CD4-positive, CD25-positive, alpha-beta regulatory T cell (primary cell): ENCODE measurements at regions not wholly inside any gene's neighbourhood (a gene's known extent, or its start where the extent isn't known, plus 50 kb on each side); places are given as distances from the start of the nearest gene placed in this dataset.

ENCODE experiments used
- ATAC-seq, 2 donors: fragments of 150-1000 bp; cut with Tn5 transposase; one replicate each; pipeline ENCODE4 v1.10.0; 2021; ENCODE audit warnings: low read depth in 2 of 2, moderate number of reproducible peaks in 2 of 2, moderate library complexity in 1 of 2
- DNase-seq, 3 donors: peaks; one replicate each; pipeline versions ENCODE4 v3.0.0 to v3.0.0-alpha.2; 2012 to 2022; ENCODE audit warnings: mixed read lengths in 1 of 3
- H3K27ac ChIP-seq: one replicate; pipeline ENCODE4 v1.7.0; 2013; ENCODE audit warnings: mild to moderate bottlenecking, low read length; ENCODE audit not compliant: insufficient read depth, poor library complexity, severe bottlenecking
- H3K27me3 ChIP-seq: one replicate; pipeline ENCODE4 v1.7.0; 2013; ENCODE audit warnings: low read length; ENCODE audit not compliant: control insufficient read depth, insufficient read depth
- H3K36me3 ChIP-seq: one replicate; pipeline ENCODE4 v1.7.0; 2013; ENCODE audit warnings: mild to moderate bottlenecking, low read length, moderate library complexity; ENCODE audit not compliant: control insufficient read depth, insufficient read depth
- H3K4me1 ChIP-seq: 2 replicates; pipeline ENCODE4 v1.7.0; 2013; ENCODE audit warnings: mild to moderate bottlenecking, low read length; ENCODE audit not compliant: insufficient read depth, control insufficient read depth, poor library complexity, severe bottlenecking
- H3K4me3 ChIP-seq: one replicate; pipeline ENCODE4 v1.7.0; 2013; ENCODE audit warnings: low read depth, mild to moderate bottlenecking, low read length, moderate library complexity
- H3K9me3 ChIP-seq, 2 experiments: 1 replicate in 1 of 2; 2 replicates in 1 of 2; pipeline ENCODE4 v1.7.0; 2013; ENCODE audit warnings: low read length in 2 of 2, mild to moderate bottlenecking in 1 of 2, moderate library complexity in 1 of 2; ENCODE audit not compliant: control insufficient read depth in 2 of 2
- H3K27ac Mint-ChIP-seq, 3 donors: one replicate each; pipeline ENCODE4 v1.8.0; 2020 to 2022; ENCODE audit warnings: mild to moderate bottlenecking in 3 of 3, mixed read lengths in 3 of 3, moderate library complexity in 2 of 3
- H3K27me3 Mint-ChIP-seq: one replicate; pipeline ENCODE4 v1.8.0; 2022; ENCODE audit warnings: mild to moderate bottlenecking, mixed read lengths
- H3K36me3 Mint-ChIP-seq: one replicate; pipeline ENCODE4 v1.8.0; 2020; ENCODE audit warnings: mixed read lengths
- H3K4me1 Mint-ChIP-seq, 4 donors: one replicate each; pipeline ENCODE4 v1.8.0; 2020 to 2022; ENCODE audit warnings: mixed read lengths in 4 of 4, mild to moderate bottlenecking in 1 of 4
- H3K4me3 Mint-ChIP-seq, 4 donors: one replicate each; pipeline ENCODE4 v1.8.0; 2020 to 2022; ENCODE audit warnings: mild to moderate bottlenecking in 4 of 4, mixed read lengths in 4 of 4, moderate library complexity in 3 of 4
- H3K9me3 Mint-ChIP-seq, 7 donors: one replicate each; pipeline ENCODE4 v1.8.0; 2020 to 2022; ENCODE audit warnings: mixed read lengths in 7 of 7, mild to moderate bottlenecking in 3 of 7, moderate library complexity in 2 of 7

DNA sequence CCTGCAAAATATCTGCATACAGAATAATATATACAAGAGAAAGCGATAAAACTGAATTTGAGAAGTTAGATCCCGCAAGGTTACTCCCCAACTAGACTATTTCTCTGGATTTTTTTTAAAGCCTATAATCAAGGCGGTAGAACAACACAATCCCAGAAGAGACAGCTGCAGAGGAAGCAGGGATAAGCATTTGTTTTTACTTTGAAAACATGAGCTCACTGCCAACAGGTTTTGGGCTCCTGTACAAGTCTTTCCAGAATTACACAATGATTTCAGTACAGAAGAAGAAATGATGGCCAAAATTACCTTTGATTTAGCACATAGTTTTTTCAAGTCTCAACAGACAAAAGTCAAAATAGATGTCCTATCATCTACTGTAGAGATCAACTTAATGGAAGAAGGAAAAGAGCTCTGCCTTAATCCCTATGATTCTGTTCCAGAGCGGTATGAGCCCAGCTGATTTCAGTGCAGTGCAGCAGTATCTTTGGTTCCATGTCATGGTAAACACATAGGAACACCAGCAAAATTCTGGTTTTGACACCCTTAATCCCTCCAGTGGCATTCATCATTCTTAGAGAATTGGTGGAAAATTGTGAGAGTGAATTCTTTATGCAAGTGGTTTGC, 304.3 kb downstream of the HDGFL1 start:
- DNase-seq: no peak
- peaks cover 4 to 19% (median 6%) of the 10 kb centered on the region in 7 donors for H3K9me3 Mint-ChIP-seq
- H3K4me1 ChIP-seq: no peaks in the 10 kb centered on the region
- no peaks in the 10 kb centered on the region for H3K36me3 ChIP-seq
- no peak overlapping the region for H3K27ac Mint-ChIP-seq
- H3K36me3 Mint-ChIP-seq: no peaks in the 10 kb centered on the region
- no peaks in the 10 kb centered on the region for H3K27me3 ChIP-seq
- no peaks in the 10 kb centered on the region for H3K4me1 Mint-ChIP-seq
- no peaks in the 10 kb centered on the region for H3K27me3 Mint-ChIP-seq
- peaks cover 0 to 2% of the 10 kb centered on the region in 2 experiments for H3K9me3 ChIP-seq
- no peak overlapping the region for H3K4me3 ChIP-seq
- ATAC-seq: no peak
- no peak overlapping the region for H3K27ac ChIP-seq
- no peak overlapping the region for H3K4me3 Mint-ChIP-seq

DNA sequence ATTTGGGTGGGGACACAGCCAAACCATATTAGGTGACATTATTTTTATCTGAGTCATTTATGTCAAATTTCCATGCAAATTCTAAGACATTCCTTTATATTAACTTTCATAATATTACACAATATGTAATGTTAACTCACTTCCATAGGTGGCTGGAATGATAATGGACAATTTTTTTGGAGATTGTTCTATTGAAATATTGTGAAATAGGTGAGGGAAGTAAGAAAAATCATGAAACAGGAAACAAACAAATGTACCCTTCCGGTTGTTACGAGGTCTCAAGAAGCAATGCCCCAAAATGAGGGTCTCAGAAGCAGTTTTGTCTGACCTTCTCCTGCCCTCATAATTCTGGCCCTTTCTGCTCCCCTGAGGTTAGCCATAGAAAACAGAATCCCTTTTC, 306.5 kb downstream of the HDGFL1 start:
- Mint-ChIP-seq H3K4me1 (no peaks in the 10 kb centered on the region), H3K4me3 (no peak overlapping the region), H3K9me3 (peaks cover 0 to 18% (median 5%) of the 10 kb centered on the region in 7 donors), H3K27ac (no peak overlapping the region), H3K36me3 (no peaks in the 10 kb centered on the region), H3K27me3 (no peaks in the 10 kb centered on the region)
- H3K27me3 ChIP-seq: no peaks in the 10 kb centered on the region
- H3K36me3 ChIP-seq: no peaks in the 10 kb centered on the region
- H3K27ac ChIP-seq: no peak overlapping the region
- no peaks in the 10 kb centered on the region for H3K9me3 ChIP-seq
- H3K4me1 ChIP-seq: no peaks in the 10 kb centered on the region
- no peak for DNase-seq
- no peak overlapping the region for H3K4me3 ChIP-seq
- no peak for ATAC-seq

DNA sequence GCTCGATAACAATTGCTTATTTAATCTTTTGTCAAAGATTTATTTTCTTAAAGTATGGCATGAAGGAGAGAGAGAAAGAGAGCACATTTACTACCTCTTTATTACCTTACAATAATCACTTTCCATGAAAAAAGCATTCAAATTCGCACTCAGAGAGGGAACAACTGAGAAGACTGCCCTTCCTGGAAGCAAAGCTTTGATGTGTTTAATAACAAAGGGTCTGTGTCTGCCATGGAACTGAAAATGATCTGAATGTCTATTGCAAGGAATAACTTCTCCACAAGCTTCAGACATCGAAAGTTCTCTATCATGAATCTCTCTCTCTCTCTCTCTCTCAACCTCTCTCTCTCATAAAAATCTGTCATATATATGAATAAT, 308.9 kb downstream of the HDGFL1 start:
- Histone ChIP-seq H3K4me1 (no peaks in the 10 kb centered on the region), H3K4me3 (no peak overlapping the region), H3K36me3 (no peaks in the 10 kb centered on the region), H3K27ac (no peak overlapping the region), H3K9me3 (no peaks in the 10 kb centered on the region), H3K27me3 (no peaks in the 10 kb centered on the region)
- H3K27ac Mint-ChIP-seq: no peak overlapping the region
- H3K4me1 Mint-ChIP-seq: no peaks in the 10 kb centered on the region
- no peak for ATAC-seq
- no peak for DNase-seq
- no peaks in the 10 kb centered on the region for H3K27me3 Mint-ChIP-seq
- H3K36me3 Mint-ChIP-seq: no peaks in the 10 kb centered on the region
- peaks cover 0 to 14% (median 4%) of the 10 kb centered on the region in 7 donors for H3K9me3 Mint-ChIP-seq
- H3K4me3 Mint-ChIP-seq: no peak overlapping the region

DNA sequence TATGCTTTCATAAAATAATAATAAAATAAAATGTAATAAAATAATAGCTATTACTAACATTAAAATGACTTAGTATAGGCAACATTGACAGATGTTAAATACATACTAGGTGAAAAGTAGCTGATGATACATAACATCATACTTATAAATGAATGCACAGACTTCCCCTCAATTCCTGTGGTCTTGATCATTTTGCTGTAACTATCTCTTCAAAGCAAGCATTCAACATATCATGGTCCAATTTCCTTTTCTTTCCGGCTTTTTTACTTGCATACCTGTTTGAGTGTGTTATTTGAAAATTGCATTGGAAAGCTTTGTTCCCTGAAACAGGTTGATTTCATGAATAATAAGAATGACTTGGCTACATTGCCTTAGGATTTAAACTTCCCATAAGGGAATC, 309.3 kb downstream of the HDGFL1 start:
- H3K27me3 ChIP-seq: no peaks in the 10 kb centered on the region
- Mint-ChIP-seq H3K27ac (no peak overlapping the region), H3K9me3 (peaks cover 0 to 11% (median 5%) of the 10 kb centered on the region in 7 donors), H3K36me3 (no peaks in the 10 kb centered on the region), H3K4me1 (no peaks in the 10 kb centered on the region), H3K4me3 (no peak overlapping the region), H3K27me3 (no peaks in the 10 kb centered on the region)
- H3K27ac ChIP-seq: no peak overlapping the region
- H3K36me3 ChIP-seq: no peaks in the 10 kb centered on the region
- H3K4me1 ChIP-seq: no peaks in the 10 kb centered on the region
- no peak overlapping the region for H3K4me3 ChIP-seq
- DNase-seq (no peak), ATAC-seq (no peak)
- H3K9me3 ChIP-seq: no peaks in the 10 kb centered on the region

DNA sequence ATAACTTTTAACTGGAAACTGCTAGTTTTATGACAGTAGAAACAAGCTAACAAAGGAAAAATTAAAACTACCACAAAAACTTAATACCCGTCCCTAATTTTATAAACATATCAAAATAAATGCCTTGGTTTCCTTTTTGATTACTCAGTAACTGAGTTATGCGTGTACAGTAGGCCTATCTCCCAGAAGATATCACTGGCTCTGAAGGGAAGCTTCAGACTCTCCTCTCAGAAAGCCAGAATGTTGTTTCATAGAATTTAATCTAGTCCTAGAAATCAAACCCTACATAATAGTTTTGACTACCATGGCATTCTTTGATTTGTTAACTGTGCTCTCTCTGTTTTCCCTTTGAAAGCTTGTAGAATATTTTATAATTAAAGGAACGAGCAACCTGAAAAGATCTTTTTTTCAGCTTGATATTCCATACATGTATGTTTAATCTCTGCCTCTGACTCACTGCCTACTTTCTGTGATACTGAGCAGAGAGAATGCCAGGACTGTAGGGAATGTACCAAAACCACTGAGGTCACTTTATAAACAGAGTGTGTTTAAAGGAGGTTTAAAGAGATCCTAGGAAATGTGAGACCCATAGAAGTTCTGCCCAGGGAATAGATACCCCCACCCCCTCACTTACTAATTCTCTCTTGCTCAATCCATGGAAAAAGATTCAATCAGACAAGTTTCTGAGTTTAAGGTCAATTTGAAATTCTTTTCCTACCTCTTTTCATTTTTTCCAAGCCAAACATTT, 311.5 kb downstream of the HDGFL1 start:
- H3K36me3 Mint-ChIP-seq: no peaks in the 10 kb centered on the region
- H3K9me3 Mint-ChIP-seq: peaks cover 0 to 8% (median 2%) of the 10 kb centered on the region in 7 donors
- no peak for ATAC-seq

DNA sequence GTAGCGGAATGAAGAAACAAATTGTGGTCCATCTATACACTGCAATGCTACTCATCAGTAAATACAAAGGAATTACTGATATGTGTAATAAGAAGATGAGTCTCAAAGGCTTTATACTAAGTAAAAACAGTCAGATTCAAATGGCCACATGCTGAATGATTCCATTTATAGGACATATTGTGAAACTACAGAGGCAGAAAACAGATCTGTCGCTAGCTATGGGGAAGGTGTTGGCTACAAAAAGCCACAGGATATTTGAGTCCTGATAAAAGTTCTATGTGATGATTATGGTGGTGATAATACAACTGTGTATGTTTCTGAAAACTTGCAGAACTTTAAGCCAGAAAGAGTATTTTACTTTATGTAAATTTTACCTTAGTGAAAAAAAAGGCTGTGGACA, 313.2 kb downstream of the HDGFL1 start:
- H3K9me3 ChIP-seq: no peaks in the 10 kb centered on the region
- Mint-ChIP-seq H3K36me3 (no peaks in the 10 kb centered on the region), H3K27me3 (no peaks in the 10 kb centered on the region)

More for the DNA sequence above, 311.5 kb downstream of the HDGFL1 start:
- Histone ChIP-seq H3K4me1 (no peaks in the 10 kb centered on the region), H3K9me3 (no peaks in the 10 kb centered on the region), H3K4me3 (no peak overlapping the region), H3K27me3 (no peaks in the 10 kb centered on the region), H3K27ac (no peak overlapping the region), H3K36me3 (no peaks in the 10 kb centered on the region)
- DNase-seq: no peak
- Mint-ChIP-seq H3K27ac (no peak overlapping the region), H3K27me3 (no peaks in the 10 kb centered on the region), H3K4me3 (no peak overlapping the region), H3K4me1 (no peaks in the 10 kb centered on the region)

DNA sequence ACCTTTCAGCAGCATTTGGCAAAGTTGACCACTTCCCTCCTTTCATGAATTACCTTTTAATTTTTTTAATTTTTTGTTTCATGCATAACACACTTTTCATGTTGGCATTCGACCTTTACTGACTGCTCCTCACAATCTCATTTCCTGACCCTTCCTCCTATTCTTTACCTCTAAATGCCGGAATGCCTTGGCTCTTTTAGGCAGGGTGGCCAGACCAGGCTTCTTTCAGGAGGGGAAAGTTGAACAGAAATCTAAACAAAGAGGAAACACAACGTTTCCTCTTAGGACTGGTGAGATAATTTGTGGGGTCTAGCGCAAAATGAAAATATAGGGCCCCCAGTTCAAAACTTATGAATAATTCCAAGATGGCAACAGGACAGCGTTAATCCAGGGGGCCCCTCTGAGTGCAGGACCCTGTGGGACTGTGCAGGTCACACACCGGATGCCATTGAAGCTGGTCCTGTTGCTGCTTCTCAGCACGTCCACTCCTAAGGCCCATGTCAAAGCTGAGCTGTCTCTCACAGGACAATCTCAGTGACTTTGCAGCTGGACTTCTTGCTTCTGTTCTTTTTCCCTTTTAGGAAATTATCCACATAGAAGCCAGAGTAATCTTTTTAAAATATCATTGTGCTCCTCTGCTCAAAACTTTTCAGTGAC, 313.8 kb downstream of the HDGFL1 start:
- Mint-ChIP-seq H3K36me3 (no peaks in the 10 kb centered on the region), H3K27ac (no peak overlapping the region), H3K4me1 (no peaks in the 10 kb centered on the region), H3K4me3 (no peak overlapping the region), H3K9me3 (peaks cover 0 to 8% (median 1%) of the 10 kb centered on the region in 7 donors), H3K27me3 (no peaks in the 10 kb centered on the region)
- Histone ChIP-seq H3K4me3 (no peak overlapping the region), H3K9me3 (no peaks in the 10 kb centered on the region), H3K4me1 (no peaks in the 10 kb centered on the region), H3K27ac (no peak overlapping the region), H3K27me3 (no peaks in the 10 kb centered on the region), H3K36me3 (no peaks in the 10 kb centered on the region)
- DNase-seq (no peak), ATAC-seq (no peak)

More for the DNA sequence above, 313.2 kb downstream of the HDGFL1 start:
- Histone ChIP-seq H3K27me3 (no peaks in the 10 kb centered on the region), H3K4me1 (no peaks in the 10 kb centered on the region), H3K27ac (no peak overlapping the region), H3K4me3 (no peak overlapping the region), H3K36me3 (no peaks in the 10 kb centered on the region)
- H3K4me3 Mint-ChIP-seq: no peak overlapping the region
- DNase-seq (no peak), ATAC-seq (no peak)
- no peaks in the 10 kb centered on the region for H3K4me1 Mint-ChIP-seq
- no peak overlapping the region for H3K27ac Mint-ChIP-seq
- H3K9me3 Mint-ChIP-seq: peaks cover 0 to 8% (median 1%) of the 10 kb centered on the region in 7 donors
